H1 (cell line): ENCODE measurements at regions not wholly inside any gene's neighbourhood (a gene's known extent, or its start where the extent isn't known, plus 50 kb on each side); places are given as distances from the start of the nearest gene placed in this dataset.

ENCODE experiments used
- CTCF ChIA-PET: fragments of 300-600 bp; sonication (Branson Sonifier 250); formaldehyde crosslinking; loops from one replicate; lab custom pipeline; 2021; ENCODE audit not compliant: partially characterized antibody; lab: Charles Lee
- POLR2A ChIA-PET: fragments of 300-600 bp; sonication (Branson Sonifier 250); formaldehyde crosslinking; loops from one replicate; lab custom pipeline; 2021; ENCODE audit warnings: inconsistent platforms; ENCODE audit not compliant: partially characterized antibody; lab: Charles Lee
- DNase-seq, 2 experiments: peaks; one replicate each; pipeline versions ENCODE4 v3.0.0 to v3.0.0-alpha.2; 2010 to 2022; ENCODE audit warnings: low spot score in 2 of 2, low read depth in 1 of 2, mixed read lengths in 1 of 2
- FAIRE-seq: peaks from 2 replicates; lab custom pipeline; 2011; peaks lifted over from hg19 to GRCh38; lab: Jason Lieb, UNC
- H2AFZ ChIP-seq: 2 replicates; pipeline ENCODE4 v1.8.1; 2012; ENCODE audit warnings: low read length, inconsistent platforms
- H2AK5ac ChIP-seq: 2 replicates; pipeline ENCODE4 v1.6.1; 2013; ENCODE audit warnings: low read depth, low read length
- H2BK120ac ChIP-seq: replicated peaks from 2 replicates; pipeline ENCODE3; 2013; ENCODE audit warnings: low read depth, low read length, inconsistent platforms
- H2BK12ac ChIP-seq: 2 replicates; pipeline ENCODE4 v1.6.1; 2013; ENCODE audit warnings: low read depth, low read length
- H2BK15ac ChIP-seq: 2 replicates; pipeline ENCODE4 v1.6.1; 2013; ENCODE audit warnings: low read length
- H2BK20ac ChIP-seq: 2 replicates; pipeline ENCODE4 v1.6.1; 2013; ENCODE audit warnings: low read length
- H2BK5ac ChIP-seq: 2 replicates; pipeline ENCODE4 v1.6.1; 2013; ENCODE audit warnings: low read depth, low read length
- H3K14ac ChIP-seq: 2 replicates; pipeline ENCODE4 v1.6.1; 2013; ENCODE audit warnings: inconsistent platforms; ENCODE audit not compliant: insufficient read length
- H3K18ac ChIP-seq: 2 replicates; pipeline ENCODE4 v1.6.1; 2013; ENCODE audit warnings: low read length; ENCODE audit errors: extremely low read depth
- H3K23ac ChIP-seq: 2 replicates; pipeline ENCODE4 v1.6.1; 2013; ENCODE audit warnings: inconsistent platforms; ENCODE audit not compliant: insufficient read length
- H3K23me2 ChIP-seq: 2 replicates; pipeline ENCODE4 v1.6.1; 2013; ENCODE audit warnings: low read depth, low read length
- H3K27ac ChIP-seq: 2 replicates; pipeline ENCODE4 v1.6.1; 2011; ENCODE audit warnings: low read depth, low read length, inconsistent platforms
- H3K27me3 ChIP-seq, 4 experiments: replicated peaks in 1 of 4; 1 replicate in 1 of 4; 2 replicates in 3 of 4; pipeline versions ENCODE4 v1.6.1 to v1.8.1; 2011 to 2013; ENCODE audit warnings: low read length in 3 of 4, mild to moderate bottlenecking in 3 of 4, inconsistent platforms in 2 of 4, mixed read lengths in 2 of 4, moderate library complexity in 1 of 4; ENCODE audit not compliant: control insufficient read depth in 3 of 4, insufficient read depth in 3 of 4; ENCODE audit errors: extremely low read depth in 1 of 4
- H3K36me3 ChIP-seq, 4 experiments: 2 replicates each; pipeline versions ENCODE4 v1.6.1 to v1.8.1; 2011 to 2013; ENCODE audit warnings: mild to moderate bottlenecking in 4 of 4, low read length in 3 of 4, moderate library complexity in 2 of 4, control low read depth in 1 of 4, inconsistent platforms in 1 of 4; ENCODE audit not compliant: insufficient read depth in 4 of 4, control insufficient read depth in 2 of 4
- H3K4ac ChIP-seq: replicated peaks from 2 replicates; pipeline ENCODE3; 2013; ENCODE audit warnings: low read length, low read depth, mixed read lengths, inconsistent platforms; ENCODE audit not compliant: insufficient read length
- H3K4me1 ChIP-seq, 4 experiments: replicated peaks in 1 of 4; 1 replicate in 1 of 4; 2 replicates in 3 of 4; pipeline versions ENCODE4 v1.6.1 to v1.8.1; 2011 to 2013; ENCODE audit warnings: low read length in 3 of 4, inconsistent platforms in 2 of 4, mixed read lengths in 1 of 4; ENCODE audit not compliant: insufficient read depth in 4 of 4, control insufficient read depth in 3 of 4
- H3K4me2 ChIP-seq, 2 experiments: 2 replicates each; pipeline versions ENCODE4 v1.6.1 to v1.8.1; 2011 to 2013; ENCODE audit warnings: low read depth in 2 of 2, low read length in 2 of 2, control low read depth in 1 of 2, inconsistent platforms in 1 of 2, mild to moderate bottlenecking in 1 of 2; ENCODE audit not compliant: insufficient read depth in 1 of 2
- H3K4me3 ChIP-seq, 4 experiments: fragments of 200-600, 300-600 bp in 1 of 4; sonication (generic), shearing (Covaris generic), sonication (Bioruptor Twin) in 1 of 4; 2 replicates each; pipeline versions ENCODE4 v1.5.1 to v1.8.1; 2011 to 2016; ENCODE audit warnings: low read length in 4 of 4, low read depth in 3 of 4, control low read depth in 2 of 4, inconsistent platforms in 2 of 4, mild to moderate bottlenecking in 2 of 4, mixed read lengths in 1 of 4, moderate library complexity in 1 of 4; ENCODE audit not compliant: insufficient read depth in 2 of 4; ENCODE audit errors: extremely low read depth in 1 of 4
- H3K56ac ChIP-seq: replicated peaks from 2 replicates; pipeline ENCODE3; 2013; ENCODE audit warnings: low read depth, mild to moderate bottlenecking, mixed read lengths, low read length, inconsistent platforms; ENCODE audit not compliant: insufficient read length
- H3K79me1 ChIP-seq: 2 replicates; pipeline ENCODE4 v1.6.1; 2013; ENCODE audit warnings: low read depth, low read length, control low read depth
- H3K79me2 ChIP-seq, 2 experiments: 2 replicates each; pipeline versions ENCODE4 v1.6.1 to v1.8.1; 2012 to 2013; ENCODE audit warnings: low read length in 2 of 2, mild to moderate bottlenecking in 2 of 2, inconsistent platforms in 1 of 2; ENCODE audit not compliant: insufficient read depth in 2 of 2, control insufficient read depth in 1 of 2
- H3K9ac ChIP-seq, 4 experiments: replicated peaks in 1 of 4; 1 replicate in 1 of 4; 2 replicates in 3 of 4; pipeline versions ENCODE4 v1.6.1 to v1.8.1; 2011 to 2013; ENCODE audit warnings: low read depth in 3 of 4, low read length in 3 of 4, control low read depth in 2 of 4, mild to moderate bottlenecking in 2 of 4, moderate library complexity in 2 of 4, inconsistent platforms in 1 of 4; ENCODE audit errors: extremely low read depth in 1 of 4
- H3K9me3 ChIP-seq, 2 experiments: 2 replicates each; pipeline versions ENCODE4 v1.6.1 to v1.8.1; 2012 to 2013; ENCODE audit warnings: mild to moderate bottlenecking in 2 of 2, moderate library complexity in 2 of 2, control low read depth in 1 of 2, inconsistent platforms in 1 of 2, low read depth in 1 of 2, low read length in 1 of 2, mixed read lengths in 1 of 2; ENCODE audit not compliant: insufficient read depth in 2 of 2
- H4K20me1 ChIP-seq, 2 experiments: replicated peaks in 1 of 2; 2 replicates each; pipeline versions ENCODE3 to v1.8.1; 2011 to 2013; ENCODE audit warnings: inconsistent platforms in 2 of 2, low read length in 2 of 2, mild to moderate bottlenecking in 1 of 2; ENCODE audit not compliant: insufficient read depth in 2 of 2, control insufficient read depth in 1 of 2
- H4K5ac ChIP-seq: 2 replicates; pipeline ENCODE4 v1.6.1; 2013; ENCODE audit warnings: low read length, low read depth, mixed read lengths, inconsistent platforms; ENCODE audit not compliant: insufficient read length
- H4K8ac ChIP-seq: 2 replicates; pipeline ENCODE4 v1.8.0; 2013; ENCODE audit warnings: mild to moderate bottlenecking, moderate library complexity, low read length, inconsistent platforms; ENCODE audit not compliant: insufficient read depth; ENCODE audit errors: extremely low read depth
- H4K91ac ChIP-seq: replicated peaks from 2 replicates; pipeline ENCODE3; 2013; ENCODE audit warnings: low read length, mixed read lengths, inconsistent platforms; ENCODE audit not compliant: insufficient read length
- CREB1 ChIP-seq: IDR thresholded peaks from 2 replicates; pipeline ENCODE4 v1.6.1; 2012; ENCODE audit warnings: inconsistent platforms
- EGR1 ChIP-seq: IDR thresholded peaks from 2 replicates; pipeline ENCODE4 v1.6.1; 2011; ENCODE audit warnings: low read depth, low read length, borderline replicate concordance
- GTF2F1 ChIP-seq: IDR thresholded peaks from 2 replicates; pipeline ENCODE4 v1.6.1; 2012; ENCODE audit warnings: low read depth, low read length, improper control_type of control experiment, borderline replicate concordance
- MAFK ChIP-seq: IDR thresholded peaks from 2 replicates; pipeline ENCODE4 v1.6.1; 2012; ENCODE audit warnings: low read depth, mild to moderate bottlenecking, improper control_type of control experiment, low read length
- RBBP5 ChIP-seq: IDR thresholded peaks from 2 replicates; pipeline ENCODE4 v1.7.1; 2012; ENCODE audit warnings: low read depth, mild to moderate bottlenecking, inconsistent platforms, low read length, moderate library complexity, borderline replicate concordance
- SIRT6 ChIP-seq: IDR thresholded peaks from one replicate; pipeline ENCODE4 v1.7.1; 2012; ENCODE audit warnings: low read length, inconsistent platforms
- SRF ChIP-seq: IDR thresholded peaks from 2 replicates; pipeline ENCODE4 v1.6.1; 2011; ENCODE audit warnings: mild to moderate bottlenecking, low read depth, low read length, moderate library complexity
- WGBS, 2 experiments: shearing (Covaris generic) in 1 of 2; methylation state at CpG; one replicate each; pipeline versions ENCODE4 v1.1.6 to v1.1.7; 2013 to 2015; ENCODE audit warnings: low lambda C conversion rate in 2 of 2, mixed read lengths in 2 of 2, inconsistent platforms in 1 of 2, low coverage in 1 of 2, missing lambda C conversion rate in 1 of 2; ENCODE audit not compliant: insufficient replicate concordance in 2 of 2, insufficient coverage in 1 of 2, insufficient read length in 1 of 2; ENCODE audit errors: extremely low coverage in 1 of 2, missing lambda C conversion rate in 1 of 2; 5-methylcytosine and 5-hydroxymethylcytosine counted together
- TF ChIP-seq, protein P1 (sequence below): IDR thresholded peaks from 2 replicates; pipeline ENCODE4 v1.6.1; 2012; ENCODE audit warnings: low read length, inconsistent platforms
- TF ChIP-seq, protein P2 (sequence below): IDR thresholded peaks from 2 replicates; pipeline ENCODE4 v1.6.1; 2011; ENCODE audit warnings: low read length, improper control_type of control experiment

DNA sequence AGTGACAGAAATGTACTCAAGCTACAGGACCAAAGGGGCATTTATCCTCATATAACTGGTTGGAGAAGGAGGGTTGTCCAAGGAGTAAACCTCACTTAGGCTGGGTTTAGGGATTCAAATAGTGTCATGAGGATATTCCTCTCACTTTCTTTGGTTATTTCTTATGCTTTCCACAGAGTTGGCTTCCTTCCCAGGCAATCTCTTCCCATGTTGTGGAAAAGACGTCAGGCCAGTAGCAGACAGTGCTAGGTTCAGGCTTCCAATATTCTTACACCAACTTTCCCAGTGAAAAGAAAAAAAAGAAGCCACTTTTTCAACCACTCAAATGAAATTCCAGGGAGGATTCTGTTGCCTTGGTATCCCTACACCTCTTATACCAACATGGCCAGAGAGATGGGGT is 653.0 kb downstream of the C4orf33 start:
- no peaks in the 10 kb centered on the region for H4K20me1 ChIP-seq
- no peak overlapping the region for H2AFZ ChIP-seq
- no peaks in the 10 kb centered on the region for H3K79me1 ChIP-seq
- no peak overlapping the region for H2BK5ac ChIP-seq
- H2BK15ac ChIP-seq: no peak overlapping the region
- no peak overlapping the region for H2BK120ac ChIP-seq
- H4K91ac ChIP-seq: no peak overlapping the region
- H2BK12ac ChIP-seq: no peak overlapping the region
- H3K27ac ChIP-seq: no peak overlapping the region
- no peak overlapping the region for H4K8ac ChIP-seq
- DNase-seq (no peak), FAIRE-seq (no peak)
- no peak overlapping the region for H2AK5ac ChIP-seq
- no peaks in the 10 kb centered on the region for H3K9me3 ChIP-seq
- 89% methylated on average over 1 of the region's 1 CpG; no CpG with 5 or more reads in 1 of the 2 experiments for WGBS, 2 experiments
- H3K79me2 ChIP-seq: no peaks in the 10 kb centered on the region
- H3K4me3 ChIP-seq: no peak overlapping the region
- no peaks in the 10 kb centered on the region for H3K4me1 ChIP-seq
- no peak overlapping the region for H2BK20ac ChIP-seq
- no peak overlapping the region for H3K9ac ChIP-seq
- H4K5ac ChIP-seq: no peak overlapping the region
- TF ChIP-seq MAFK (no peak), RBBP5 (no peak), CREB1 (no peak), EGR1 (no peak), SIRT6 (no peak), GTF2F1 (no peak), SRF (no peak)
- TF ChIP-seq, protein P1, sequence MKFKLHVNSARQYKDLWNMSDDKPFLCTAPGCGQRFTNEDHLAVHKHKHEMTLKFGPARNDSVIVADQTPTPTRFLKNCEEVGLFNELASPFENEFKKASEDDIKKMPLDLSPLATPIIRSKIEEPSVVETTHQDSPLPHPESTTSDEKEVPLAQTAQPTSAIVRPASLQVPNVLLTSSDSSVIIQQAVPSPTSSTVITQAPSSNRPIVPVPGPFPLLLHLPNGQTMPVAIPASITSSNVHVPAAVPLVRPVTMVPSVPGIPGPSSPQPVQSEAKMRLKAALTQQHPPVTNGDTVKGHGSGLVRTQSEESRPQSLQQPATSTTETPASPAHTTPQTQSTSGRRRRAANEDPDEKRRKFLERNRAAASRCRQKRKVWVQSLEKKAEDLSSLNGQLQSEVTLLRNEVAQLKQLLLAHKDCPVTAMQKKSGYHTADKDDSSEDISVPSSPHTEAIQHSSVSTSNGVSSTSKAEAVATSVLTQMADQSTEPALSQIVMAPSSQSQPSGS: no peak
- TF ChIP-seq, protein P2, sequence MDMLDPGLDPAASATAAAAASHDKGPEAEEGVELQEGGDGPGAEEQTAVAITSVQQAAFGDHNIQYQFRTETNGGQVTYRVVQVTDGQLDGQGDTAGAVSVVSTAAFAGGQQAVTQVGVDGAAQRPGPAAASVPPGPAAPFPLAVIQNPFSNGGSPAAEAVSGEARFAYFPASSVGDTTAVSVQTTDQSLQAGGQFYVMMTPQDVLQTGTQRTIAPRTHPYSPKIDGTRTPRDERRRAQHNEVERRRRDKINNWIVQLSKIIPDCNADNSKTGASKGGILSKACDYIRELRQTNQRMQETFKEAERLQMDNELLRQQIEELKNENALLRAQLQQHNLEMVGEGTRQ: no peak
- H3K14ac ChIP-seq: no peak overlapping the region
- no peaks in the 10 kb centered on the region for H3K36me3 ChIP-seq
- no peak overlapping the region for H3K23ac ChIP-seq
- H3K27me3 ChIP-seq: peaks cover 0 to 1% (median 0%) of the 10 kb centered on the region in 4 experiments; a peak in 1 of 7 replicates
- POLR2A ChIA-PET: no interaction called here
- no peak overlapping the region for H3K56ac ChIP-seq
- H3K23me2 ChIP-seq: no peaks in the 10 kb centered on the region
- no peak overlapping the region for H3K4me2 ChIP-seq
- H3K4ac ChIP-seq: no peak overlapping the region
- H3K18ac ChIP-seq: no peak overlapping the region
- CTCF ChIA-PET: no interaction called here
